GM18505 (cell line): ENCODE measurements at regions not wholly inside any gene's neighbourhood (a gene's known extent, or its start where the extent isn't known, plus 50 kb on each side); places are given as distances from the start of the nearest gene placed in this dataset.

Source experiments
- ATAC-seq: cut with Tn5 transposase; IDR thresholded peaks from one replicate; pipeline ENCODE4 v1.9.1; 2021; ENCODE audit not compliant: unreplicated experiment
- POLR2A ChIP-seq: IDR thresholded peaks from 4 replicates; pipeline ENCODE4 v1.6.1; 2011; ENCODE audit warnings: borderline replicate concordance; ENCODE audit not compliant: insufficient read depth, insufficient read length; ENCODE audit errors: extremely low read depth

- TF ChIP-seq POLR2A = no peak
- no peak for ATAC-seq
Observed at GRCh38 chr6:166001359-166001758, 166.3 kb downstream of the TBXT start.

GRCh38 chr6:165999279-165999678, 168.4 kb downstream of the TBXT start:
- TF ChIP-seq POLR2A = no peak
- ATAC-seq = no peak

- no peak for ATAC-seq
- no peak for TF ChIP-seq POLR2A
Observed at GRCh38 chr6:165998072-165998471, 169.6 kb downstream of the TBXT start.

GRCh38 chr6:165991341-165991740, 176.3 kb downstream of the TBXT start:
- no peak for ATAC-seq
- TF ChIP-seq POLR2A = no peak

DNA sequence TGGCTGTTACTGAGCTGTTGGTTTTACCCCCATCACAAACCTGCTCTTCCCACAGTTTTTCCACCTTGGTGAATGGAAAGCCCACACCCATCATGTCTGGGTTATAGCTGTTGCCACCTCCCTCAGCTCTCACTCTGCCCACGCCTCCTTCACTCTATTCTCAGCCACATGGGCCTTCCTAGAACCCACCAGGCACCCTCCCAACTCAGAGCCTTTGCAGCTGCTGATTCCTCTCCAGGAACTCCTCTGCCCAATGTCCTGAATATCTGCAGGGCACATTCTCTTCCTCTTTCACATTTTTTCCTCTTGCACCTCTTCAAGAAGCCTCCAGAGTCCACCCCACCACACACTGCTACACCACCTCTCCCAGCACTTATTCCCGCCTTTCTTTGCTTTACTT, 177.4 kb downstream of the TBXT start:
- ATAC-seq = no peak
- TF ChIP-seq POLR2A = no peak

GRCh38 chr6:165988757-165989456, 178.7 kb downstream of the TBXT start:
- no peak for TF ChIP-seq POLR2A

DNA sequence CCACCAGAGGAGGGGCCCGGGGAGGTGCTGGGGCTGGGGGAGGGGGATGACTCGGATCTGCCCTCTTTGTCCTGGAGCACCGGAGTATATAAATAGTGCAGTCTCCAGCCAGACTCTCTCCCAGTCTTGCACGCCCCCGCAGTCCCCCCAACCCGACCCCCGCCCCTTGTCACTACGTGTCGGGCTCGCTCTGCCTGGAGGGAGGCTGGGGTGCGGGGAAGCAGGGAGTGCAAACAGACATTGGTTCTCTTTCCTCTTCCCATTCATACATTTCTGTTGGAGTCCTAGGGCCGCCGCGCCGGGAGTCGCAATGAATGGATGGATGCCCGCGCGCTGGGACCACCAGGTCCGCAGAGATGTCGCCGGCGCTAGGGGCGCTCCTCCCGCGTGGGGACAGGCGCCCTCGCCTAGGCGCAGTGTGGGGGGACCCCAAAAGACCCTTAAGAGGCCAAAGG, 179.3 kb downstream of the TBXT start:
- ATAC-seq = no peak
- no peak for TF ChIP-seq POLR2A

More at GRCh38 chr6:165988757-165989456, 178.7 kb downstream of the TBXT start:
- no peak for ATAC-seq

DNA sequence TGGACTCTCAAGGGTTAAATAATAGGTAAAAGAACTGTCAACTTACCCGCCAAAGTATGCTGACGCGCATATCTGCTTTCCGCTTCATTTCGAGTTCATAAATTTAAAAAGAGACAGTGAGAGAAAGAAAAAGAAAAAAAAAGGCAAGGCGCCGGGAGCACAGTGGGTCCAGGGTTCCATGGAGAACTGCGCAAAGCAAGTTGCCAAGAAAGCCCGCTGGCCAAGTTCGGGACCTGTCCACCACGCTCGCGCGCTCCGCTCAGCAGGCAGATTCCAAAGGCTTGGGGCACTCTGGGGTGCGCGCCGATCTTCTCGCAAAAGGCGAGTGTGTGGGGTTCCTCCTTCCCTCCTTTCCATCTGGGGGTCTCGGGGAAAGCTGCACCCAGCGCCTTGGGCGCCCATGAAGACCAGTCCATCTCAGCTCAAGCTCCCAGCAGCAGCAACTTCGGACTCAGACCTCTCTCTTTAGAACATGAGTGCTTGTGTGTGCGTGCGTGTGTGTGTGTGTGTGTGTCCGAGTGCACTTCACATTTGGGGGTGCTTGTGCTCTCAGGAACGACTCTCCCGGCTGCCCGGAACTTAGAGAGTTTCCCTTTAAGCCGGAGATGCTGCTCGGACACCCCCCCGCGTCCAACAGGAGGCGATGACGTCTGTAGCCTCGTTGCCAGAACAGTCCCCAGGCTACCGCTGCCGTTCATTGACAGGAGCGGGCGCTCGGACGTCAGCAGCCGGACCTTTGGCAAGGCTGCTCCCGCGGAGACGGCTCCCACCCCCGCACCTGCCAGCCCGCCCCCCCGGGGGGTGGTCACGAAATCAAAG, 180.0 kb downstream of the TBXT start:
- TF ChIP-seq POLR2A = no peak
- ATAC-seq = no peak

DNA sequence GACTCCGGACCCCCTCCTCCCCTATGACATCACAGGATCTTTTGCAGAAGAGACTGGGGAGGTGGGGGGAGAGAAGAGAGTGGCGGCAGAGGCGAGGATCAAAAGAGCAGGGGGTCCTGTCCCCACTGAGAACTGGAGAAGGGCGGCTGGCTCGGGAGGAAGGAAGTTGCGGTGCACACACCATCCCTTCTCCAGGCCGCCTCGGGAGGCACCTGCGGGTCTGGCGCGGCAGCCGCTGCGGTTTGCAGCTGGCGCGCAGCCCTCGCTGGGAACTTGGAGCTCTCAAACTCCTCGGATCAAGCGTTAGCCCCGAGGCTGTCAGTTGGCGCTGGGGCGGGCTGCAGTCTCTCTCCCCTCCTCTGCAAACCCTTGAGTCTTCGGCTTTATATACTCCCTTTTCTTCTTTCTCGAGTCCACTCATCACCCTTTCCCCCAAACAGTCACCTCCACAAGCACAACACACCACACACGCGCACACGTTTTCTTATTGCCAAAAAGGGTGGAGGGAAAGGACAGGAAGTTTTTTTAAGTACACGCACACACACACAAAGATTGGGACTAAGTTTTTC, 180.7 kb downstream of the TBXT start:
- no peak for TF ChIP-seq POLR2A
- ATAC-seq = no peak

GRCh38 chr6:165986311-165986913, 181.2 kb downstream of the TBXT start:
- no peak for ATAC-seq
- TF ChIP-seq POLR2A = no peak

DNA sequence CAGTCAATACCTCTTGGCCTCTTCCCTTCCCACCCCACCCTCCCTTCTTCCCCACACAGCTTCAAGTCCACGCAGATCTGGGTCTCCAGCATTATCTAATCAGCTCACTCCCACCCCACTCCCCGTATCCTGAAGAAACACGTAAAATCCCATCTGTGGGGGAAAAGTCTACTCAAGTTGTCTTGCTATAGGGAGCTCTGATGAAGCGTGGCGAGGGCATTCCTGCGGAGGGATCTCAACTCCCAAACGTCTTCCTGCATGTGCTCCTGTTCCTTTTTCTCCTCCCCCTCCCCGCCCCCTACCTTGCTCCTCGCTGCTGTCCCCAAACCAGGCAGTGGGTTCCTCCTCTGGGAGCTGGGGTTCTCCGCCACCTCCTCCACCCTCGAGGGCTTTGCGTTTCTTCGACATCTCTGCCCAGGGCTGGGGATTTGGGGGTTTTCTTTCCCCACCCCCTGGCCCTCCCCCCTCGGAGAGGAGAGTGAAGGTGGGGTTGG, 181.8 kb downstream of the TBXT start:
- ATAC-seq = no peak
- TF ChIP-seq POLR2A = no peak

DNA sequence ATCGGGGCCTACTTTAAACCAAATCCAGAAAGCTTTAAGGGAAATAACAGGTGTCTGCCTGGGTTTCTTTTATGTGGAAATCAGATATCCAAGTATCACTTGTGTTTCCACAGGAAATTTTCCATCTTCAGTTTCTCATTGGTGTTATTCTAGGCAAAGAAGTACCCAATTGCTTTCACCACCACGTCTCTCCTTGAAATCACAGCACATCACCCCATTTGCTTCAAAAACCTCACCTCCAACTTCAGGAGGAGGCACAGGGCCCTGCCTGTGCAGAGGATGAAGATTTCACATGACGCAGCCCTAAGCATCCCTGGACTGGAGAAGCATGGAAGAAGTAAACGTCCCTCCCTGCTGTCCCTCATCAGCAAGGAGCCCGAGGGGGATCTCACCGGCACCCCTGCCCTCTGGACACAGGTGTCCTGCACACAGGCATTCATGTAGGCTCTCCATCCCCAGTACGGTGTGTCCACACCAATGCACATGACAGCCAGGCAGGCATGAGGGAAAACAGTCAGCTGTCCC, 182.3 kb downstream of the TBXT start:
- TF ChIP-seq POLR2A = no peak
- ATAC-seq = no peak

DNA sequence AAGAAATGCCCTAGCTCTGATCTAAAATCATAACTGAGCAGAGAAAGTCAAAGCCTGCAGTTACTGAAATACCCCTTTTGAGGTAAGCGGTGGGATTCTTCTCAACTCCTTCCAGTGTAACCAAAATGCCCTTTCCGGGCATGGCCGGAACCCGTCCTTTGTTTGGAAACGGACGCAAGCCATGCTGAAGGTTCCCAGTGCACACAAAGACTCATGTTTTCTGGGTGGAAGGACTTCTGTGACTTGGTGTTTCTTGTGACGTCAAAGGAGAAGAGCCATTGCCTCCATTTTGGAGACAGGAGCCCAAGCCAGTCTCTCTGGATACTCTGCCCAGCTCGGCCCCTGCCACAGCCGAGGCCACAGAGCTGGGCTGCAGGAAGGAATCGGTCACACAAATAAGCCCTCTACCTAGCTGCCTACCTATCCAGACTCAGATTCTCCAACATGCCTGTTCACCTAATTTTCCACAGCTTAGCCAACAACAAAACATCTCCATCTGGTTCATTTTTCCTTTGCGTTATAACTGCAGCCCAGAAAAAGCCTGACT, 182.8 kb downstream of the TBXT start:
- ATAC-seq = no peak
- TF ChIP-seq POLR2A = no peak
